ENCODE measurements at regions not wholly inside any gene's neighbourhood (a gene's known extent, or its start where the extent isn't known, plus 50 kb on each side); places are given as distances from the start of the nearest gene placed in this dataset.

DNA sequence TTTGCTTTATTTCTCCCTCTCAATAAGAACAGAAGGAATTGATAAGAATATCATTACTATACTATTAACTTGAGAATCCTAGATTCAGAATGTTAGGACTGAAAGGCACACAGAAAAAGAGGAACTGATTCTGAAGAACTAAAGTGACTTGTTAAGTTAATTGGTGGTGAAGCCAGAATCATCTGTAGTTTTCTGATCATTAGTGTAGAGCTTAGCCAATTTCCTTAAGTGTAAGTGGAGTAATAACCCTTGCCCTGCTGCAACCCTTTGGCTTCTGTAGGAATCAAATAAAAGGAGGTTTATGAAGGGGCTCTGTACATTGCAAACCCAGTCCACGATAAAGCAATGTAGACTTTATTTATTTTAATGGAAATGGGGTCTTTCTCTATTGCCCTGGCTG is 1186.0 kb downstream of the SORCS3 start:
- TF ChIP-seq, protein P1, sequence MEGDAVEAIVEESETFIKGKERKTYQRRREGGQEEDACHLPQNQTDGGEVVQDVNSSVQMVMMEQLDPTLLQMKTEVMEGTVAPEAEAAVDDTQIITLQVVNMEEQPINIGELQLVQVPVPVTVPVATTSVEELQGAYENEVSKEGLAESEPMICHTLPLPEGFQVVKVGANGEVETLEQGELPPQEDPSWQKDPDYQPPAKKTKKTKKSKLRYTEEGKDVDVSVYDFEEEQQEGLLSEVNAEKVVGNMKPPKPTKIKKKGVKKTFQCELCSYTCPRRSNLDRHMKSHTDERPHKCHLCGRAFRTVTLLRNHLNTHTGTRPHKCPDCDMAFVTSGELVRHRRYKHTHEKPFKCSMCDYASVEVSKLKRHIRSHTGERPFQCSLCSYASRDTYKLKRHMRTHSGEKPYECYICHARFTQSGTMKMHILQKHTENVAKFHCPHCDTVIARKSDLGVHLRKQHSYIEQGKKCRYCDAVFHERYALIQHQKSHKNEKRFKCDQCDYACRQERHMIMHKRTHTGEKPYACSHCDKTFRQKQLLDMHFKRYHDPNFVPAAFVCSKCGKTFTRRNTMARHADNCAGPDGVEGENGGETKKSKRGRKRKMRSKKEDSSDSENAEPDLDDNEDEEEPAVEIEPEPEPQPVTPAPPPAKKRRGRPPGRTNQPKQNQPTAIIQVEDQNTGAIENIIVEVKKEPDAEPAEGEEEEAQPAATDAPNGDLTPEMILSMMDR (IDR thresholded peaks at IDR 0.05; ENCODE audit: unreplicated experiment): no peak
- Mint-ChIP-seq H3K4me1 (no peaks in the 10 kb centered on the region), H3K27me3 (ENCODE audit: low read depth) (no peaks in the 10 kb centered on the region), H3K9me3 (peaks cover 14% of the 10 kb centered on the region), H3K27ac (no peak overlapping the region), H3K36me3 (no peaks in the 10 kb centered on the region), H3K4me3 (no peak overlapping the region)
- DNase-seq (ENCODE audit: low spot score in 2 of 2, unreplicated experiment in 2 of 2): no peak

DNA sequence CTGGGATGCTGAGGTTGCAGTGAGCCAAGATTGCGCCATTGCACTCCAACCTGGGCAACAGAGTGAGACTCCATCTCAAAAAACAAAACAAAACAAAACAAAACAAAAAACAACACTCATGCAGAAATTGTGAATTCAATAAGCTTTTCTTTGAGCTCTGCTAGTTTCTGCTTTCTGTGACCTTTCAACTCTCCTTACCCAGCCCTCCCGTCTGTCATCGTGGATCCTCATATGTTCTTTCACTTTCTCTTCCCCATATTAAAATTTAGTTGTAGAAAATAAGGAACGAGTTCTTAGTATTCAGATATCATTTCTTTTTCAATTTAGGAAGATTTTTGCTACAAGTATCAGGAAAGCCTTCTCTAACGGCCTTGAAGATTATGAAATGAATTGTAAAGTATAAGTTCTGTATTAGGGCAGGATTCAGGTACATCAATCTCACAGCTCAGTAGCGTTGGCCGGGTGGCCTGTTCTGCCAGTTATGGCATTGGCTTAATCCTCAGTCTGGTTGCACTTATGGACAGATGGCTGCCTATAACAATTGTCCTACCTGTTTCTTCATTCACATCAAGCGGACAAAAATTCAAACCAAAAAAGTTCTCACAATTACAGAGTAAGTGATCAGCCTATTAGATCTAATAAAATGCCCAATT is 1167.0 kb downstream of the SORCS3 start:
- Mint-ChIP-seq H3K27me3 (ENCODE audit: low read depth) (peaks cover 2% of the 10 kb centered on the region), H3K36me3 (no peaks in the 10 kb centered on the region), H3K9me3 (peaks cover 6% of the 10 kb centered on the region), H3K4me1 (no peaks in the 10 kb centered on the region), H3K4me3 (no peak overlapping the region), H3K27ac (no peak overlapping the region)
- no peak for DNase-seq (ENCODE audit: low spot score in 2 of 2, unreplicated experiment in 2 of 2)
- TF ChIP-seq, protein P1 (IDR thresholded peaks at IDR 0.05; ENCODE audit: unreplicated experiment): no peak

DNA sequence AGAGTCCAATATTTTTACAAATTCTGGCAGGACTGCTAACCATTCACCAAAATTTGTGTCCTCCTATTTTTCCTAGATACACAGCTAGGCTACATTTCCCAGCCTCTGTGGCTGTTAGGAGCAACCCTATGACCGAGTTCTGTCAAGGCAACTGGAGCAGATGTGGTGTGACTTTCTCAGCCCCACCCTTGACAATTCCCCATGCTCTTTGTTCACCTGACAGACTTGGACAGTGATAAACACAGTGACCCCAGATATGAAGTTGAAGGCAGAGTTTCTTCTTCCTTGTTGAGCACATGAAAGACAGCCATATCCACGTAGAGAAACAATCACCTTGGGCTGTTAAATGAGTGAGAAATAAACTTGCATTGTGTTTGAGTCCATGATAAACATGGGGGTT is 1162.1 kb downstream of the SORCS3 start:
- Mint-ChIP-seq H3K9me3 (no peaks in the 10 kb centered on the region), H3K27me3 (ENCODE audit: low read depth) (peaks cover 2% of the 10 kb centered on the region), H3K27ac (no peak overlapping the region), H3K36me3 (no peaks in the 10 kb centered on the region), H3K4me1 (peaks cover 2% of the 10 kb centered on the region), H3K4me3 (no peak overlapping the region)
- TF ChIP-seq, protein P1 (IDR thresholded peaks at IDR 0.05; ENCODE audit: unreplicated experiment): no peak
- no peak for DNase-seq (ENCODE audit: low spot score in 2 of 2, unreplicated experiment in 2 of 2)

DNA sequence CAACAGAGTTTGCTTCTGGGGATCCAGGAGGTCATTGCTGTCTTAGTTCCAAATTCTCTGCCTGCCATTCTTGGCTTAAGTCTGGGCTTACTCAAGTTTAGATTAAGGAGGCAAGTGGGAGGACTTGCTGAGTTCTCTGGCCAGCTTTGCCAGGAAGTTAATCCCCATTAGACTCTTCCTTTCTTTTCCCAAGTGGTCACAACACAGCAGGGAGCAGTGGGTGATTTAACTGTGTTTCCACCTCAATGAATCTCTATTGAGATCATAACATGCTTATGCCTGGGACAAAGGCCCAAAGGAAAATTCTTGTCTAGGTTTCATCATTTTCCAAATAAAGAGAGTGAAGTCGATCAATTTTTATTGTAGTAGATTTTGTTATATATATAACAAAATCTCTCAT is 1159.6 kb downstream of the SORCS3 start:
- Mint-ChIP-seq H3K4me1 (peaks cover 2% of the 10 kb centered on the region), H3K4me3 (no peak overlapping the region), H3K9me3 (no peaks in the 10 kb centered on the region), H3K36me3 (no peaks in the 10 kb centered on the region), H3K27ac (no peak overlapping the region), H3K27me3 (ENCODE audit: low read depth) (no peaks in the 10 kb centered on the region)
- TF ChIP-seq, protein P1 (IDR thresholded peaks at IDR 0.05; ENCODE audit: unreplicated experiment): no peak
- DNase-seq (ENCODE audit: low spot score in 2 of 2, unreplicated experiment in 2 of 2): no peak

DNA sequence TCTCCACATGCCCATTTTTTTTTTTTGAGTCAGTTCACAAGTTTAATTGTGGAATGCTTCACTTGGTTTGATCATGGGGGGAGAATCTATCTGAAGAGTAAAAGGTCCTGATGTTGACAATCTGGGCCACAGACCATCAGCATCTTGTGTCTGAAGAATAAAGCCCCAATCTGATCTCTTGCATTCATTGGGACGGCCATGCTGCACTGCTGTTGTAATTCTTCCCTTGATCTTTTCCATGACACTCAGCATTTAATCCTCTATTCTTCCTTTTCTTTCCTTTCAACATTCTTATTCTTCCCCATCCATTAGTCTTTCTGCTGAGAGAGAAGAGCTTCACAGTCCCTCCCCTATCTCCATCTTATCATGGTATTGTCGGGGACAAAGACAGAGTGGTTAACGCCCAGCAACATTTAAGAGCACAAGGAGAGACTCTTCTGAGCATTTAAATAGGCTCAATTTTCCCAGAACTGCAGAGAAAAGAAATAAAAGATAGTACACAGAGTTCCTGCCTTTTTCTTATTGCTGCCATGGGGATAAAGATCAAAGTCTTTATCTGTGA is 1157.3 kb downstream of the SORCS3 start:
- Mint-ChIP-seq H3K27me3 (ENCODE audit: low read depth) (peaks cover 3% of the 10 kb centered on the region), H3K27ac (no peak overlapping the region), H3K4me1 (peaks cover 2% of the 10 kb centered on the region), H3K4me3 (no peak overlapping the region), H3K36me3 (no peaks in the 10 kb centered on the region), H3K9me3 (no peaks in the 10 kb centered on the region)
- TF ChIP-seq, protein P1 (IDR thresholded peaks at IDR 0.05; ENCODE audit: unreplicated experiment): no peak
- no peak for DNase-seq (ENCODE audit: low spot score in 2 of 2, unreplicated experiment in 2 of 2)

Measured in mesothelial cell of epicardium (in vitro differentiated cells).